ENCODE measurements at regions not wholly inside any gene's neighbourhood (a gene's known extent, or its start where the extent isn't known, plus 50 kb on each side); places are given as distances from the start of the nearest gene placed in this dataset.

GRCh38 chr12:14257734-14258574 is 107.5 kb upstream of the ATF7IP start:
- Histone ChIP-seq H3K4me1 (ENCODE audit: insufficient read depth, low read length) (peaks cover 51% of the 10 kb centered on the region), H3K36me3 (ENCODE audit: insufficient read depth, low read length) (no peaks in the 10 kb centered on the region), H3K9ac (ENCODE audit: low read length) (no peak overlapping the region), H3K27ac (ENCODE audit: low read depth, low read length) (peak overlapping the region; percentile 43), H3K9me3 (ENCODE audit: low read length) (no peaks in the 10 kb centered on the region), H3K4me3 (ENCODE audit: low read depth in 1 of 2, low read length in 2 of 2) (no peak overlapping the region), H3K27me3 (ENCODE audit: control insufficient read depth in 1 of 2, insufficient read depth in 2 of 2, low read length in 2 of 2) (no peaks in the 10 kb centered on the region)

DNA sequence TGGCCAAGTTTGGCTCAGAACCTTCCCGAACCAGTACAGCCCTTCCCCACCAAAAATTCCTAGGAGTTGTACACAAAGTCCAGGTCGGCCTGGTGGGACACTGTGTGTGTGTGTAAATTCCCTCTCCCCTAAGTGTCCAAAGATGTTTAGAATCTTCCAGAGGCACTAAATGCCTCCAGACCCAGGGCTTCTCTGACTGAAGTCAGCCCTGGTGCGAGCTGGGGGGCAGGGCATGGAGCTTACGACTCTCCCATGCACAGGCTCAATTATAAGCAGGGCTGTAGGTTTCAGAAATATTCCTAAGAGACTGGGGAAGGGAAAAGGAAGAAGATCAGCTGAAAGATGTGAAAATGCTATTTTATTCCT is 106.9 kb upstream of the ATF7IP start:
- Histone ChIP-seq H3K27ac (ENCODE audit: low read depth, low read length) (peak overlapping the region; percentile 43), H3K9me3 (ENCODE audit: low read length) (no peaks in the 10 kb centered on the region), H3K4me1 (ENCODE audit: insufficient read depth, low read length) (peaks cover 51% of the 10 kb centered on the region), H3K36me3 (ENCODE audit: insufficient read depth, low read length) (no peaks in the 10 kb centered on the region), H3K4me3 (ENCODE audit: low read depth in 1 of 2, low read length in 2 of 2) (no peak overlapping the region), H3K9ac (ENCODE audit: low read length) (no peak overlapping the region), H3K27me3 (ENCODE audit: control insufficient read depth in 1 of 2, insufficient read depth in 2 of 2, low read length in 2 of 2) (no peaks in the 10 kb centered on the region)

GRCh38 chr12:14259481-14260010 is 105.9 kb upstream of the ATF7IP start:
- H3K9ac ChIP-seq (ENCODE audit: low read length), result no peak overlapping the region
- peaks cover 51% of the 10 kb centered on the region for H3K4me1 ChIP-seq (ENCODE audit: insufficient read depth, low read length)
- H3K4me3 ChIP-seq (ENCODE audit: low read depth in 1 of 2, low read length in 2 of 2), result peak overlapping the region in 1 of 2 donors; percentile 40
- no peaks in the 10 kb centered on the region for H3K27me3 ChIP-seq (ENCODE audit: control insufficient read depth in 1 of 2, insufficient read depth in 2 of 2, low read length in 2 of 2)
- no peaks in the 10 kb centered on the region for H3K9me3 ChIP-seq (ENCODE audit: low read length)
- no peaks in the 10 kb centered on the region for H3K36me3 ChIP-seq (ENCODE audit: insufficient read depth, low read length)
- H3K27ac ChIP-seq (ENCODE audit: low read depth, low read length), result peak overlapping the region; percentile 70

GRCh38 chr12:14260011-14260993 is 105.2 kb upstream of the ATF7IP start:
- Histone ChIP-seq H3K9ac (ENCODE audit: low read length) (no peak overlapping the region), H3K4me1 (ENCODE audit: insufficient read depth, low read length) (peaks cover 51% of the 10 kb centered on the region), H3K36me3 (ENCODE audit: insufficient read depth, low read length) (no peaks in the 10 kb centered on the region), H3K27ac (ENCODE audit: low read depth, low read length) (peak overlapping the region; percentile 70), H3K27me3 (ENCODE audit: control insufficient read depth in 1 of 2, insufficient read depth in 2 of 2, low read length in 2 of 2) (no peaks in the 10 kb centered on the region), H3K4me3 (ENCODE audit: low read depth in 1 of 2, low read length in 2 of 2) (peak overlapping the region in 1 of 2 donors; percentile 40), H3K9me3 (ENCODE audit: low read length) (no peaks in the 10 kb centered on the region)

- Histone ChIP-seq H3K27ac (ENCODE audit: low read depth, low read length) (peak overlapping the region; percentile 70), H3K4me3 (ENCODE audit: low read depth in 1 of 2, low read length in 2 of 2) (peak overlapping the region in 1 of 2 donors; percentile 40), H3K9me3 (ENCODE audit: low read length) (no peaks in the 10 kb centered on the region), H3K9ac (ENCODE audit: low read length) (no peak overlapping the region), H3K4me1 (ENCODE audit: insufficient read depth, low read length) (peaks cover 49% of the 10 kb centered on the region), H3K36me3 (ENCODE audit: insufficient read depth, low read length) (no peaks in the 10 kb centered on the region), H3K27me3 (ENCODE audit: control insufficient read depth in 1 of 2, insufficient read depth in 2 of 2, low read length in 2 of 2) (no peaks in the 10 kb centered on the region)
Observed at GRCh38 chr12:14261096-14261495, 104.4 kb upstream of the ATF7IP start.

- no peak overlapping the region for H3K9ac ChIP-seq (ENCODE audit: low read length)
- no peaks in the 10 kb centered on the region for H3K9me3 ChIP-seq (ENCODE audit: low read length)
- peak overlapping the region; percentile 19 for H3K27ac ChIP-seq (ENCODE audit: low read depth, low read length)
- no peaks in the 10 kb centered on the region for H3K36me3 ChIP-seq (ENCODE audit: insufficient read depth, low read length)
- peaks cover 42% of the 10 kb centered on the region for H3K4me1 ChIP-seq (ENCODE audit: insufficient read depth, low read length)
- no peaks in the 10 kb centered on the region for H3K27me3 ChIP-seq (ENCODE audit: control insufficient read depth in 1 of 2, insufficient read depth in 2 of 2, low read length in 2 of 2)
- no peak overlapping the region for H3K4me3 ChIP-seq (ENCODE audit: low read depth in 1 of 2, low read length in 2 of 2)
Observed at GRCh38 chr12:14261861-14262260, 103.6 kb upstream of the ATF7IP start.

- Histone ChIP-seq H3K4me1 (ENCODE audit: insufficient read depth, low read length) (peaks cover 31% of the 10 kb centered on the region), H3K4me3 (ENCODE audit: low read depth in 1 of 2, low read length in 2 of 2) (no peak overlapping the region), H3K27me3 (ENCODE audit: control insufficient read depth in 1 of 2, insufficient read depth in 2 of 2, low read length in 2 of 2) (no peaks in the 10 kb centered on the region), H3K9me3 (ENCODE audit: low read length) (no peaks in the 10 kb centered on the region), H3K27ac (ENCODE audit: low read depth, low read length) (no peak overlapping the region), H3K36me3 (ENCODE audit: insufficient read depth, low read length) (no peaks in the 10 kb centered on the region), H3K9ac (ENCODE audit: low read length) (no peak overlapping the region)
Observed at GRCh38 chr12:14262771-14263511, 102.5 kb upstream of the ATF7IP start.

GRCh38 chr12:14263742-14264141 is 101.7 kb upstream of the ATF7IP start:
- H3K4me3 ChIP-seq (ENCODE audit: low read depth in 1 of 2, low read length in 2 of 2), result no peak overlapping the region
- H3K4me1 ChIP-seq (ENCODE audit: insufficient read depth, low read length), result peaks cover 23% of the 10 kb centered on the region
- H3K9me3 ChIP-seq (ENCODE audit: low read length), result no peaks in the 10 kb centered on the region
- no peak overlapping the region for H3K27ac ChIP-seq (ENCODE audit: low read depth, low read length)
- H3K36me3 ChIP-seq (ENCODE audit: insufficient read depth, low read length), result no peaks in the 10 kb centered on the region
- H3K27me3 ChIP-seq (ENCODE audit: control insufficient read depth in 1 of 2, insufficient read depth in 2 of 2, low read length in 2 of 2), result no peaks in the 10 kb centered on the region
- no peak overlapping the region for H3K9ac ChIP-seq (ENCODE audit: low read length)

GRCh38 chr12:14264316-14264715 is 101.2 kb upstream of the ATF7IP start:
- no peak overlapping the region for H3K27ac ChIP-seq (ENCODE audit: low read depth, low read length)
- no peaks in the 10 kb centered on the region for H3K27me3 ChIP-seq (ENCODE audit: control insufficient read depth in 1 of 2, insufficient read depth in 2 of 2, low read length in 2 of 2)
- H3K9me3 ChIP-seq (ENCODE audit: low read length), result no peaks in the 10 kb centered on the region
- no peak overlapping the region for H3K4me3 ChIP-seq (ENCODE audit: low read depth in 1 of 2, low read length in 2 of 2)
- H3K36me3 ChIP-seq (ENCODE audit: insufficient read depth, low read length), result no peaks in the 10 kb centered on the region
- peaks cover 22% of the 10 kb centered on the region for H3K4me1 ChIP-seq (ENCODE audit: insufficient read depth, low read length)
- no peak overlapping the region for H3K9ac ChIP-seq (ENCODE audit: low read length)

DNA sequence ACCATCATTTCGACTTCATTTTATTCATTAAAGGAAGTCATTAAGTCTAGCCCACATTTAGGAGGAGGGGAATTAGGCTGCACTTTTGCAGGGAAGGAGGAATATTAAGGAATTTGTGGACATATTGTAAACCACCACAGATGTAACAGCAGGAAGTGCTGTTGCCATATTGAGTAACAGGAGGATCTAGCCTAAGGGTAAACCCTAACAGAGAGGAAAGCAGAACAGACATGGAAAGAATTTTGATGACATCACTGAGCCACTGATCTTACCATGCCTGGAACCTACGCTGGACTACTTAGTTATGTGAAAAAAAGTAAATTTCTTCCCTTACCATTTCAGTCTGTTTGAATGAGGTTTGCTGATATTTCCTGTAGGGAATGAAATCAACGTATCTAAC is 100.7 kb upstream of the ATF7IP start:
- H3K4me3 ChIP-seq (ENCODE audit: low read depth in 1 of 2, low read length in 2 of 2), result no peak overlapping the region
- no peaks in the 10 kb centered on the region for H3K27me3 ChIP-seq (ENCODE audit: control insufficient read depth in 1 of 2, insufficient read depth in 2 of 2, low read length in 2 of 2)
- no peaks in the 10 kb centered on the region for H3K9me3 ChIP-seq (ENCODE audit: low read length)
- H3K27ac ChIP-seq (ENCODE audit: low read depth, low read length), result no peak overlapping the region
- H3K4me1 ChIP-seq (ENCODE audit: insufficient read depth, low read length), result peaks cover 19% of the 10 kb centered on the region
- no peaks in the 10 kb centered on the region for H3K36me3 ChIP-seq (ENCODE audit: insufficient read depth, low read length)
- no peak overlapping the region for H3K9ac ChIP-seq (ENCODE audit: low read length)

GRCh38 chr12:14268120-14268515 is 97.4 kb upstream of the ATF7IP start:
- H3K27ac ChIP-seq (ENCODE audit: low read depth, low read length), result no peak overlapping the region
- H3K27me3 ChIP-seq (ENCODE audit: control insufficient read depth in 1 of 2, insufficient read depth in 2 of 2, low read length in 2 of 2), result no peaks in the 10 kb centered on the region
- H3K9me3 ChIP-seq (ENCODE audit: low read length), result no peaks in the 10 kb centered on the region
- H3K4me1 ChIP-seq (ENCODE audit: insufficient read depth, low read length), result no peaks in the 10 kb centered on the region
- H3K36me3 ChIP-seq (ENCODE audit: insufficient read depth, low read length), result no peaks in the 10 kb centered on the region
- H3K4me3 ChIP-seq (ENCODE audit: low read depth in 1 of 2, low read length in 2 of 2), result no peak overlapping the region
- no peak overlapping the region for H3K9ac ChIP-seq (ENCODE audit: low read length)

Data from muscle layer of colon (tissue), 2 donors.